Adrenal gland (tissue), 5 donors: ENCODE measurements at regions not wholly inside any gene's neighbourhood (a gene's known extent, or its start where the extent isn't known, plus 50 kb on each side); places are given as distances from the start of the nearest gene placed in this dataset.

ENCODE experiments used
- POLR2A ChIP-seq, 2 donors: fragments of 450-650 bp; IDR thresholded peaks; one replicate each; pipeline ENCODE4 v1.6.1; 2017; ENCODE audit warnings: antibody characterized with exemption in 2 of 2, mild to moderate bottlenecking in 2 of 2, moderate library complexity in 1 of 2
- TF ChIP-seq, protein P1 (sequence below), 6 experiments: fragments of 450-650 bp in 4 of 6; fragments of 200-600 bp in 2 of 6; sonication (generic) in 1 of 6; IDR thresholded peaks; 1 replicate in 5 of 6; 2 replicates in 1 of 6; pipeline versions ENCODE4 v1.5.1 to v1.8.0; 2016 to 2021; ENCODE audit warnings: antibody characterized with exemption in 6 of 6, mild to moderate bottlenecking in 2 of 6, moderate library complexity in 1 of 6
- donor health status: DM: no; HTN: no; CAD: no.

GRCh38 chr9:86485359-86485758, 131.1 kb upstream of the TUT7 start:
- TF ChIP-seq POLR2A (IDR thresholded peaks at IDR 0.05): no peak
- TF ChIP-seq, protein P1, sequence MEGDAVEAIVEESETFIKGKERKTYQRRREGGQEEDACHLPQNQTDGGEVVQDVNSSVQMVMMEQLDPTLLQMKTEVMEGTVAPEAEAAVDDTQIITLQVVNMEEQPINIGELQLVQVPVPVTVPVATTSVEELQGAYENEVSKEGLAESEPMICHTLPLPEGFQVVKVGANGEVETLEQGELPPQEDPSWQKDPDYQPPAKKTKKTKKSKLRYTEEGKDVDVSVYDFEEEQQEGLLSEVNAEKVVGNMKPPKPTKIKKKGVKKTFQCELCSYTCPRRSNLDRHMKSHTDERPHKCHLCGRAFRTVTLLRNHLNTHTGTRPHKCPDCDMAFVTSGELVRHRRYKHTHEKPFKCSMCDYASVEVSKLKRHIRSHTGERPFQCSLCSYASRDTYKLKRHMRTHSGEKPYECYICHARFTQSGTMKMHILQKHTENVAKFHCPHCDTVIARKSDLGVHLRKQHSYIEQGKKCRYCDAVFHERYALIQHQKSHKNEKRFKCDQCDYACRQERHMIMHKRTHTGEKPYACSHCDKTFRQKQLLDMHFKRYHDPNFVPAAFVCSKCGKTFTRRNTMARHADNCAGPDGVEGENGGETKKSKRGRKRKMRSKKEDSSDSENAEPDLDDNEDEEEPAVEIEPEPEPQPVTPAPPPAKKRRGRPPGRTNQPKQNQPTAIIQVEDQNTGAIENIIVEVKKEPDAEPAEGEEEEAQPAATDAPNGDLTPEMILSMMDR (IDR thresholded peaks at IDR 0.05): no peak
